ENCODE measurements at regions not wholly inside any gene's neighbourhood (a gene's known extent, or its start where the extent isn't known, plus 50 kb on each side); places are given as distances from the start of the nearest gene placed in this dataset.

GRCh38 chr1:81128079-81128478 is 672.7 kb upstream of the ADGRL2 start:
- TF ChIP-seq, protein P1, sequence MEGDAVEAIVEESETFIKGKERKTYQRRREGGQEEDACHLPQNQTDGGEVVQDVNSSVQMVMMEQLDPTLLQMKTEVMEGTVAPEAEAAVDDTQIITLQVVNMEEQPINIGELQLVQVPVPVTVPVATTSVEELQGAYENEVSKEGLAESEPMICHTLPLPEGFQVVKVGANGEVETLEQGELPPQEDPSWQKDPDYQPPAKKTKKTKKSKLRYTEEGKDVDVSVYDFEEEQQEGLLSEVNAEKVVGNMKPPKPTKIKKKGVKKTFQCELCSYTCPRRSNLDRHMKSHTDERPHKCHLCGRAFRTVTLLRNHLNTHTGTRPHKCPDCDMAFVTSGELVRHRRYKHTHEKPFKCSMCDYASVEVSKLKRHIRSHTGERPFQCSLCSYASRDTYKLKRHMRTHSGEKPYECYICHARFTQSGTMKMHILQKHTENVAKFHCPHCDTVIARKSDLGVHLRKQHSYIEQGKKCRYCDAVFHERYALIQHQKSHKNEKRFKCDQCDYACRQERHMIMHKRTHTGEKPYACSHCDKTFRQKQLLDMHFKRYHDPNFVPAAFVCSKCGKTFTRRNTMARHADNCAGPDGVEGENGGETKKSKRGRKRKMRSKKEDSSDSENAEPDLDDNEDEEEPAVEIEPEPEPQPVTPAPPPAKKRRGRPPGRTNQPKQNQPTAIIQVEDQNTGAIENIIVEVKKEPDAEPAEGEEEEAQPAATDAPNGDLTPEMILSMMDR (conservative IDR thresholded peaks at IDR 0.05; ENCODE audit: low read depth, low read length), result no peak
- no peak overlapping the region for H3K4me3 ChIP-seq (ENCODE audit: low read depth, low read length)
- no peak for DNase-seq (ENCODE audit: low read depth)

GRCh38 chr1:81126989-81127581 is 673.6 kb upstream of the ADGRL2 start:
- TF ChIP-seq, protein P1 (conservative IDR thresholded peaks at IDR 0.05; ENCODE audit: low read depth, low read length), result no peak
- DNase-seq (ENCODE audit: low read depth), result no peak
- H3K4me3 ChIP-seq (ENCODE audit: low read depth, low read length), result no peak overlapping the region

- TF ChIP-seq, protein P1 (conservative IDR thresholded peaks at IDR 0.05; ENCODE audit: low read depth, low read length), result no peak
- DNase-seq (ENCODE audit: low read depth), result no peak
- H3K4me3 ChIP-seq (ENCODE audit: low read depth, low read length), result no peak overlapping the region
Measured at GRCh38 chr1:81125672-81126071, 675.1 kb upstream of the ADGRL2 start.

- no peak for DNase-seq (ENCODE audit: low read depth)
- TF ChIP-seq, protein P1 (conservative IDR thresholded peaks at IDR 0.05; ENCODE audit: low read depth, low read length), result no peak
- H3K4me3 ChIP-seq (ENCODE audit: low read depth, low read length), result no peak overlapping the region
Measured at GRCh38 chr1:81121306-81121705, 679.4 kb upstream of the ADGRL2 start.

DNA sequence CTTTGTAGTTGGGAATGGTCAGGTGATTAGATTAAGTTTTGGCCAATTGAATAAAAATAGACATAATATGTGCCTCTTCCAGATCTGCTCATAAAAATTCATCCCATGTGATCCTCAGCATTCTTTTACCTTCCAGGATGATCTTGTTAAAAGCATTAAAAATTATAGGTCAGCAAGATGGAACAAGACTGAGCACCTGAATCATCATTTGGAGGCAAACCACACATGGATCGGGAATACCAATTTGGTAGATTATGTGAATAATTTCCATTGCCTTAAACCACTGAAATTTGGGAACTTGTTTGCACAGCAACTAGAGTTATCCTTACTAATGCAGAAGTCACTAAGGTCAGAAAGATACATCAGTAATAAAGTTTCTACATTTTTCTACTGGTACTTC is 681.4 kb upstream of the ADGRL2 start:
- DNase-seq (ENCODE audit: low read depth), result no peak

DNA sequence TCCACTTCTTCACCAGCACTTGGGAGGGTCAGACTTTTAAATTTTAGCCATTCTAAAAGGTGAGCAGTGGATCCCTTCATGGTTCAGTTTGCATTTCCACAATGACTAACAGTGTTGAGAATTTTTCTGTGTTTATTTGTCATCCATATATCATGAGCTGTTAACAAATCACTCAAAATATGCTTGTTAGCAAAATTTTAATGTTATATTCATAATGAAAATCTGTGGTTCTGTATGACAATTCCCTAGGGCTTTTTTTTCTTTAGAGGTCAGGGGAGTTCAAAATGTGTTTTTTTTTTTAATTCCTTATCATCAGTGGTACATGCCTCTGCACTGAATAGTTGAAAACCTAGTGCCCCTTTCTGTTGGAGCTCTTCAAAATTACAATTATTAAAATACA is 682.2 kb upstream of the ADGRL2 start:
- TF ChIP-seq, protein P1 (conservative IDR thresholded peaks at IDR 0.05; ENCODE audit: low read depth, low read length), result no peak
- H3K4me3 ChIP-seq (ENCODE audit: low read depth, low read length), result no peak overlapping the region
- DNase-seq (ENCODE audit: low read depth), result no peak

More for the DNA sequence above, 681.4 kb upstream of the ADGRL2 start:
- TF ChIP-seq, protein P1 (conservative IDR thresholded peaks at IDR 0.05; ENCODE audit: low read depth, low read length), result no peak
- H3K4me3 ChIP-seq (ENCODE audit: low read depth, low read length), result no peak overlapping the region

- TF ChIP-seq, protein P1 (conservative IDR thresholded peaks at IDR 0.05; ENCODE audit: low read depth, low read length), result no peak
- no peak for DNase-seq (ENCODE audit: low read depth)
- no peak overlapping the region for H3K4me3 ChIP-seq (ENCODE audit: low read depth, low read length)
Measured at GRCh38 chr1:81115422-81115821, 685.3 kb upstream of the ADGRL2 start.

Measured in epithelial cell of proximal tubule (primary cell).